ENCODE measurements at regions not wholly inside any gene's neighbourhood (a gene's known extent, or its start where the extent isn't known, plus 50 kb on each side); places are given as distances from the start of the nearest gene placed in this dataset.

GRCh38 chrX:115487608-115488007 lies 73.4 kb upstream of the PLS3 start:
- no peaks in the 10 kb centered on the region for H3K4me1 Mint-ChIP-seq
- peaks cover 12% of the 10 kb centered on the region for H3K9me3 Mint-ChIP-seq
- POLR2A ChIA-PET, result no interaction called here

GRCh38 chrX:115490814-115491213 lies 70.2 kb upstream of the PLS3 start:
- DNase-seq (ENCODE audit: low spot score) (no peak), ATAC-seq (no peak)
- Mint-ChIP-seq H3K27ac (no peak overlapping the region), H3K4me3 (no peak overlapping the region), H3K4me1 (peaks cover 3% of the 10 kb centered on the region; the same call in 1 of the 2 replicates), H3K27me3 (ENCODE audit: low read depth) (peaks cover 4% of the 10 kb centered on the region; the same call in 1 of the 2 replicates), H3K36me3 (no peaks in the 10 kb centered on the region), H3K9me3 (peaks cover 5% of the 10 kb centered on the region)
- TF ChIP-seq SOX15 (CRISPR knock-in tag; IDR thresholded peaks at IDR 0.05) (no peak), RELA (CRISPR knock-in tag; IDR thresholded peaks at IDR 0.05; ENCODE audit: borderline replicate concordance) (no peak), JUN (CRISPR knock-in tag; IDR thresholded peaks at IDR 0.05) (no peak), ZNF317 (CRISPR knock-in tag; IDR thresholded peaks at IDR 0.05; ENCODE audit: borderline replicate concordance, low read depth) (no peak), EMX1 (CRISPR knock-in tag; IDR thresholded peaks at IDR 0.05) (no peak), ZNF671 (CRISPR knock-in tag; IDR thresholded peaks at IDR 0.05) (no peak), CREM (CRISPR knock-in tag; IDR thresholded peaks at IDR 0.05) (no peak), CTCF (IDR thresholded peaks at IDR 0.05) (no peak), NFE2L1 (CRISPR knock-in tag; IDR thresholded peaks at IDR 0.05) (no peak), ELF4 (CRISPR knock-in tag; IDR thresholded peaks at IDR 0.05; ENCODE audit: low read depth) (no peak), IRF2 (CRISPR knock-in tag; IDR thresholded peaks at IDR 0.05; ENCODE audit: borderline replicate concordance, low read depth) (no peak), PRRX2 (CRISPR knock-in tag; IDR thresholded peaks at IDR 0.05) (no peak), KAT7 (CRISPR knock-in tag; IDR thresholded peaks at IDR 0.05; ENCODE audit: borderline replicate concordance) (no peak), JAZF1 (CRISPR knock-in tag; IDR thresholded peaks at IDR 0.05) (no peak), PREB (CRISPR knock-in tag; IDR thresholded peaks at IDR 0.05; ENCODE audit: borderline replicate concordance) (no peak), ZNF512 (CRISPR knock-in tag; IDR thresholded peaks at IDR 0.05; ENCODE audit: borderline replicate concordance) (no peak), ESRRA (CRISPR knock-in tag; IDR thresholded peaks at IDR 0.05; ENCODE audit: borderline replicate concordance) (no peak)
- POLR2A ChIA-PET, result no interaction called here
- CTCF ChIA-PET, result no interaction called here

More at GRCh38 chrX:115487608-115488007, 73.4 kb upstream of the PLS3 start:
- DNase-seq (ENCODE audit: low spot score) (no peak), ATAC-seq (no peak)
- no peak overlapping the region for H3K27ac Mint-ChIP-seq
- CTCF ChIA-PET, result no interaction called here
- no peak overlapping the region for H3K4me3 Mint-ChIP-seq
- peaks cover 4% of the 10 kb centered on the region; the same call in 1 of the 2 replicates for H3K27me3 Mint-ChIP-seq (ENCODE audit: low read depth)
- TF ChIP-seq ATF3 (CRISPR knock-in tag; conservative IDR thresholded peaks at IDR 0.05) (no peak), PRRX2 (CRISPR knock-in tag; IDR thresholded peaks at IDR 0.05) (no peak), SMAD3 (CRISPR knock-in tag; IDR thresholded peaks at IDR 0.05; ENCODE audit: borderline replicate concordance) (no peak), JUN (CRISPR knock-in tag; IDR thresholded peaks at IDR 0.05) (no peak), NFYB (CRISPR knock-in tag; conservative IDR thresholded peaks at IDR 0.05; ENCODE audit: low read depth) (no peak), HMGA2 (CRISPR knock-in tag; IDR thresholded peaks at IDR 0.05) (no peak), ZMAT4 (CRISPR knock-in tag; IDR thresholded peaks at IDR 0.05) (no peak), MAX (CRISPR knock-in tag; IDR thresholded peaks at IDR 0.05) (no peak), NR1H2 (CRISPR knock-in tag; IDR thresholded peaks at IDR 0.05) (no peak), ZNF671 (CRISPR knock-in tag; IDR thresholded peaks at IDR 0.05) (no peak), EMX1 (CRISPR knock-in tag; IDR thresholded peaks at IDR 0.05) (no peak), GTF2I (CRISPR knock-in tag; conservative IDR thresholded peaks at IDR 0.05) (no peak), KAT7 (CRISPR knock-in tag; IDR thresholded peaks at IDR 0.05; ENCODE audit: borderline replicate concordance) (no peak), JAZF1 (CRISPR knock-in tag; IDR thresholded peaks at IDR 0.05) (no peak), E2F4 (CRISPR knock-in tag; IDR thresholded peaks at IDR 0.05; ENCODE audit: borderline replicate concordance, low read depth) (no peak)
- H3K36me3 Mint-ChIP-seq, result no peaks in the 10 kb centered on the region

Measured in WTC11 (cell line).